Thymus (tissue), 11 donors: ENCODE measurements at regions not wholly inside any gene's neighbourhood (a gene's known extent, or its start where the extent isn't known, plus 50 kb on each side); places are given as distances from the start of the nearest gene placed in this dataset.
"Not testable (repeated sequence)": the region's sequence is repeated elsewhere in the genome, so short reads cannot be mapped to it uniquely, and the experiment has no call there.

Source experiments
- DNase-seq, 9 donors: peaks; one replicate each; pipeline ENCODE4 v3.0.0-alpha.2; 2013; ENCODE audit warnings: low spot score in 9 of 9, low read depth in 6 of 9, missing footprints in 1 of 9
- H3K27ac ChIP-seq, 2 donors: one replicate each; pipeline ENCODE4 v1.5.1; 2013; ENCODE audit warnings: control low read depth in 1 of 2, low read depth in 1 of 2, low read length in 1 of 2, mild to moderate bottlenecking in 1 of 2, moderate library complexity in 1 of 2
- H3K27me3 ChIP-seq, 2 donors: one replicate each; pipeline ENCODE4 v1.5.1; 2013; ENCODE audit warnings: low read length in 1 of 2; ENCODE audit not compliant: control insufficient read depth in 2 of 2, insufficient read depth in 1 of 2
- H3K36me3 ChIP-seq, 2 donors: one replicate each; pipeline ENCODE4 v1.5.1; 2013; ENCODE audit warnings: low read length in 1 of 2, mild to moderate bottlenecking in 1 of 2, moderate library complexity in 1 of 2; ENCODE audit not compliant: control insufficient read depth in 2 of 2, insufficient read depth in 2 of 2
- H3K4me1 ChIP-seq, 2 donors: one replicate each; pipeline ENCODE4 v1.5.1; 2013; ENCODE audit warnings: low read length in 2 of 2; ENCODE audit not compliant: control insufficient read depth in 2 of 2, insufficient read depth in 2 of 2
- H3K4me3 ChIP-seq, 2 donors: one replicate each; pipeline ENCODE4 v1.5.1; 2013; ENCODE audit warnings: low read length in 2 of 2, control low read depth in 1 of 2, mild to moderate bottlenecking in 1 of 2
- H3K9me3 ChIP-seq, 2 donors: one replicate each; pipeline ENCODE4 v1.5.1; 2013; ENCODE audit warnings: low read length in 1 of 2, mild to moderate bottlenecking in 1 of 2; ENCODE audit not compliant: control insufficient read depth in 2 of 2, insufficient read depth in 1 of 2
- WGBS: extraction: QIAGEN DNeasy Blood & Tissue Kit; methylation state at CpG from one replicate; pipeline ENCODE4 v1.1.7; 2013; 5-methylcytosine and 5-hydroxymethylcytosine counted together
- donor health status: healthy.

DNA sequence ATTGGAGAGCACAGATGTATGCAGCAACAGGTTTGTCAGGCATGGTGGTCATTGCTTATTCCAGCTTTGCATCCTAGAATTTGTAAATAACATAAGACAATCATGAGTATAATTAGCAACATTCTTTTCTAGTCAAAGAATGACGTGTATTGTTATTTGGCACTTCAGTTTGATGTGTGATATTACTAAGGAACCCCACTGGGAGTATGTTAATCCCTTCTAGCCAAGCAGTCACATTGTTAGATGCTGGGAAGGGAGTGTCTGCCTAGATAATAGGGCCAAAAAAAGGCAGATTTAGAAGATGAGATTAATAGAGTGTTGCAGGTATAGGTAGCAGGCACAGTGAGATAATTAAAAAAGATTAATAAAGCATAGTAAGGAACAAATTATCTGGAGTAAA is 159.2 kb upstream of the WDFY3 start:
- H3K36me3 ChIP-seq: no peaks in the 10 kb centered on the region
- no peak overlapping the region for H3K27ac ChIP-seq
- 83% methylated on average over 1 of the region's 1 CpG for WGBS
- no peaks in the 10 kb centered on the region for H3K27me3 ChIP-seq
- H3K9me3 ChIP-seq: no peaks in the 10 kb centered on the region
- H3K4me1 ChIP-seq: no peaks in the 10 kb centered on the region
- no peak overlapping the region for H3K4me3 ChIP-seq
- DNase-seq: no peak

DNA sequence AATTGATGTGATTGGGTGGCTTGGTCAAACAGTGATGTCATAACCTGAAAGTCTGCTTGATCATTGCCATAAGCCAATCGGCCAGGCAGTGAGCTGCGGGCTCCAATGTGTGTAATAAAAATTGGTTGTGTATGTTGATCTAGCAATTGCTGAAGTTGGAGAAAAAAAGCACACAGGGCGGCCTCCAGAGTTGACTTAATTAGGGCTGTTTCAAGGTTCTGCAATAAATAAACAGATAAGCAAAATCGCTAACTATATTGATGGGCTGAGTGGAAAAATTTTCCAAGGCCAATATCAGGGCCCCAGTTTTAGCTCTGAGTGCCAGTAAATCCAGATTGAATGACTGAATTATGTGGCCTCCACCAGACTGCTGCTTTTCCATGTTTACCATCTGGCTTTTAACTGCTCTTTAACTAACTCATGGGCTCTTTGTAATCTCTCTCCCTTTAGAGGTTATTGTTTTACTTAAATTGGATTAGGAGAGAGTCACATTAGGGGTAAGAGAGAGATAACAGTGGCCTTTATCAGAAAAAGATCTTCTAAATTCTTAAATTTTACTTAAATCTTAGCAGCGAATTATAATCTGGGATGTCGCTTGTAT is 160.6 kb upstream of the WDFY3 start:
- Histone ChIP-seq H3K4me1 (no peaks in the 10 kb centered on the region), H3K27ac (no peak overlapping the region), H3K9me3 (no peaks in the 10 kb centered on the region), H3K4me3 (no peak overlapping the region), H3K27me3 (no peaks in the 10 kb centered on the region), H3K36me3 (no peaks in the 10 kb centered on the region)
- no peak for DNase-seq
- WGBS: 96% methylated on average over 6 of the region's 6 CpGs

DNA sequence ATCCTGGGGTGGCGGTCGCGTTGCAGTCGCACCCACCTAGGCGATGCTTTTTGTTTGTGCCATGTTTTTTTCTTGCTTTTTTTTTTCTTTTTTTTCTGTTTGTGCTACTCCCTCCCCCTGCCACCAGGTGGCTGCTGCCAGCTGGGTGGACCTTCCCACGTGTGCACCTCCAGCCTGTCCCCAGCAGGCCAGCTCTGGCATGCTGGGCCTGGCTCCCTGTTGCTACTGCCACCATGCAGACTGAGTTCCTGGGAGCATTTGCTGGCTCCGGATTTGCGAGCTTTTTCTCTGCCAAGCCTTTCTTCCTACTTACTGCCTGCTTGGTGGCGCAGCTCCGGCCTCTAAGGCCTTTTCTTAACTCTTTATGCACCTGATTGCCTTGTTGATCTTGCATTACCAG is 161.2 kb upstream of the WDFY3 start:
- Histone ChIP-seq H3K4me1 (no peaks in the 10 kb centered on the region), H3K4me3 (no peak overlapping the region), H3K27me3 (no peaks in the 10 kb centered on the region), H3K9me3 (no peaks in the 10 kb centered on the region), H3K27ac (no peak overlapping the region), H3K36me3 (no peaks in the 10 kb centered on the region)
- peak in 1 of 9 donors; percentile 9 for DNase-seq
- 81% methylated on average over 10 of the region's 10 CpGs for WGBS

DNA sequence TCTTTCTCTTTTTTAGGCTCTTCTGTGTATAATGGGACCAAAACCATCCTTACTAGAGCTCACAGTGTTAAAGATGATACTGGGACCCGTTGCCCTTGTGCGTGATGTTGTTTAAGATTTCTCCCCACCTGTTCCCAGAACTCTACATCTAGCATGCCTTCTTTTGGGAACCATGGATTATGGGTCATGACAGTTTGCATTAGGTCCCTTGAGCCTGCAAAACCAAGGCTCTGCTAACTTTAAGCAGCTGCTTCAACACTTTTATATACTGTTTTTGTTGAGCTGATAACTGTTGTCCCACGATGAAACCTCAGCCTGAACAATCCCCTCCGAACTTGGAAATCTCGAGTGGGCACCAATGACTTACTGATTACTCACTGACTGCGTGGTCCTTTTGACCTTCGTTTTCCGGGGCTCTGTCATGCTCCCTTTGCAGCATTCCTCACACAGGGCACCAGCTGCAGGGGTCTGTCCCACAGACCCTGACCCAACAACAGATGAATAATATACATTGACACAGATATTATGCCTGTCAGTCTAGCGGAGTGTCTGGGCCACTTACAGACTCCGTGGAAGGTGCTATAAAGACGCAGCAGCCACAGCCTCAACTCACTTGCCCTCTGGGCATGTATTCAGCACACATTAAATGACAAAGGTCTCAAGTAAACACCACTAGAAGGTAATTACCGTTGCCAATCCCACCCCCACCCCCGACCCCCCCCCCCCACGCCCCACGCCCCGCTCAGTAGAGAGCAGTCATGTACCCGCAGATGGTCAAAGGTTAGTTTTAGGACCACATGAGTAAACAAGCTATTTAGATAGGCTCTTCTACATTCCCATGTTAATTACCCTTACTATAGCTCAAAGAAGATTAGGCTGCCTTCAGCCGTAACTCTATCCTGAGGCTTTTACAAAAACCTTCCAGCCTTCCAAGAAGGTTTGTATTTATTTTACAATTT is 162.0 kb upstream of the WDFY3 start:
- H3K9me3 ChIP-seq: no peaks in the 10 kb centered on the region
- no peak for DNase-seq
- H3K27ac ChIP-seq: no peak overlapping the region
- H3K4me3 ChIP-seq: no peak overlapping the region
- H3K36me3 ChIP-seq: no peaks in the 10 kb centered on the region
- 90% methylated on average over 18 of the region's 18 CpGs for WGBS
- H3K27me3 ChIP-seq: no peaks in the 10 kb centered on the region
- H3K4me1 ChIP-seq: no peaks in the 10 kb centered on the region

DNA sequence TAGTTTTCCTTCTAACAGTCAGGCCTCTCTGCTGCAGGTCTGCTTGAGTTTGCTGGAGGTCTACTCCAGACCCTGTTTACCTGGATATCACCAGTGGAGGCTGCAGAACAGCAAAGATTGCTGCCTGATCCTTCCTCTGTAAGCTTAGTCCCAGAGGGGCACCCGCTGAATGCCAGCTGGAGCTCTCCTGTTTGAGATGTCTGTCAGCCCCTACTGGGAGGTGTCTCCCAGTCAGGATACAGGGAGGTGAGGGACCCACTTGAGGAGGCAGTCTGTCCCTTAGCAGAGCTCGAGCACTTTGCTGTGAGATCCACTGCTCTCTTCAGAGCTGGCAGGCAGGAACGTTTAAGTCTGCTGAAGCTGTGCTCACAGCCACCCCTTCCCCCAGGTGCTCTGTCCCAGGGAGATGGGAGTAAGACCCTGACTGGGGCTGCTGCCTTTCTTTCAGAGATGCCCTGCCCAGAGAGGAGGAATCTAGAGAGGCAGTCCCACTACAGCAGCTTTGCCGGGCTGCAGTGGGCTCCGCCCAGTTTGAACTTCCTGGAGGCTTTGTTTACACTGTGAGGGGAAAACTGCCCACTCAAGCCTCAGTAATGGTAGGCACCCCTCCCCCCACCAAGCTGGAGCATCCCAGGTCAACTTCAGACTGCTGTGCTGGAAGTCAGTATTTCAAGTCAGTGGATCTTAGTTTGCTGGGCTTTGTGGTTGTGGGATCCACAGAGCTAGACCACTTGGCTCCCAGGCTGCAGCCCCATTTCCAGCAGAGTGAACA is 163.1 kb upstream of the WDFY3 start:
- 85% methylated on average over 5 of the region's 5 CpGs for WGBS
- H3K9me3 ChIP-seq, H3K27ac ChIP-seq, H3K27me3 ChIP-seq, DNase-seq, H3K4me1 ChIP-seq, H3K4me3 ChIP-seq, H3K36me3 ChIP-seq: not testable (repeated sequence)

DNA sequence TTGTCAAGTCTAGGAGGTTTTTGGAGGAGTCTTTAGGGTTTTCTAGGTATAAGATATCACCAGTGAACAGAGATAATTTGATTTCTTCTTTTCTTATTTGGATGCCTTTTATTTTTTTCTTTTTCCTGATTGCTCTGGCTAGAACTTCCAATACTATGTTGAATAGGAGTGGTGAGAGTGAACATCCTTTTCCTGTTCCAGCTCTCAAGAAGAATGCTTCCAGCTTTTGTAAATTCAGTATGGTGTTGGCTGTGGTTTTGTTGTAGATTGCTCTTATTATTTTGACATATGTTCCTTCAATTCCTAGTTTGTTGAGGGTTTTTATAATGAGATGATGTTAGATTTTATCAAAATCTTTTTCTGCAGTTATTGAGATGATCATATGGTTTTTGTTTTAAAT is 165.6 kb upstream of the WDFY3 start:
- Histone ChIP-seq H3K4me3 (no peak overlapping the region), H3K36me3 (no peaks in the 10 kb centered on the region), H3K4me1 (no peaks in the 10 kb centered on the region), H3K27me3 (no peaks in the 10 kb centered on the region), H3K27ac (no peak overlapping the region), H3K9me3 (no peaks in the 10 kb centered on the region)
- DNase-seq: no peak

DNA sequence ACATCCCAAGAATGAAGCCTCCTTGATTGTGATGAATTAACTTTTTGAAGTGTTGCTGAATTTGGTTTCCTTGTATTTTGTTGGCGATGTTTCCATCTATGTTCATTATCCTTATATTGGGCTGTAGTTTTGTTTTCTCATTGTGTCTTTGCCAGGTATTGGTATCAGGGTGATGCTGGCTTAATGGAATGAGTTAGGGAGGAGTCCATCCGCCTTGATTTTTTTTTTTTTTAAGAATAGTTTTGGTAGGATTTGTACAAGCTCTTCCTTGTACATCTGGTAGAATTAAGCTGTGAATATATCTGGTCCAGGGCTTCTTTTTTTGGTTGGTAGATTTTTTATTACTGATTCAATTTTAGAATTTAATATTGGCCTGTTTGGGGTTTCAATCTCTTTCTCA is 166.1 kb upstream of the WDFY3 start:
- no peak overlapping the region for H3K4me3 ChIP-seq
- no peak for DNase-seq
- H3K36me3 ChIP-seq: no peaks in the 10 kb centered on the region
- 96% methylated on average over 2 of the region's 2 CpGs for WGBS
- no peaks in the 10 kb centered on the region for H3K9me3 ChIP-seq
- H3K27me3 ChIP-seq: no peaks in the 10 kb centered on the region
- H3K27ac ChIP-seq: no peak overlapping the region
- no peaks in the 10 kb centered on the region for H3K4me1 ChIP-seq

DNA sequence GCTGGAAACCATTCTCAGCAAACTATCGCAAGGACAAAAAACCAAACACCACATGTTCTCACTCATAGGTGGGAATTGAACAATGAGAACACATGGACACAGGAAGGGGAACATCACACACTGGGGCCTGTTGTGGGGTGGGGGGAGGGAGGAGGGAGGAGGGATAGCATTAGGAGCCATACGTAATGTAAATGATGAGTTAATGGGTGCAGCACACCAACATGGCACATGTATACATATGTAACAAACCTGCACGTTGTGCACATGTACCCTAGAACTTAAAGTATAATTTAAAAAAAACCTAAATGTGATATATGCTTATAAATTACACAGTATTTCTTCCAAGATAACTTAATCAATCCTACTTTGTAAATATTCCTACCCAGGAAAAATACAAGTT is 173.3 kb upstream of the WDFY3 start:
- WGBS: 84% methylated on average over 3 of the region's 3 CpGs
- H3K27me3 ChIP-seq, DNase-seq, H3K4me1 ChIP-seq, H3K9me3 ChIP-seq, H3K36me3 ChIP-seq, H3K4me3 ChIP-seq, H3K27ac ChIP-seq: not testable (repeated sequence)

DNA sequence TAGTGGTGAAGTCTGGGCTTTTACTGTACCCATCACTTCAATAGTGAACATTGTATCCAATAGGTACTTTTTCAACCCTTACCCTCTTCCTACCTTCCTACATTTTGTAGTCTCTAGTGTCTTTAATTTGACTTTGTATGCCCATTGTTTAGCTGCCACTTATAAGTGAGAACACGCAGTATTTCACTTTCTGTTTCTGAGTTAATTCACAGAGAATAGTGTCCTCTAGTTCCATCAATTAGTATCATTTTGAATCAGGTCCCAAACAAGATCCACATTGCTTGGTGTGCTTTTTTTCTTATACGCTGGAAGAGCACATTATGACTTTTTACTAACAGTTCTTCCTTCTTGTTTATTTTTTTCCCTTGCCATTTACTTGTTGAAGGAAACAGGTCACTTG is 176.0 kb upstream of the WDFY3 start:
- no peak for DNase-seq
- Histone ChIP-seq H3K9me3 (no peaks in the 10 kb centered on the region), H3K4me3 (no peak overlapping the region), H3K4me1 (no peaks in the 10 kb centered on the region), H3K27me3 (no peaks in the 10 kb centered on the region), H3K27ac (no peak overlapping the region), H3K36me3 (no peaks in the 10 kb centered on the region)
- WGBS: 90% methylated on average over 2 of the region's 2 CpGs
